GM18867 (cell line): ENCODE measurements at regions not wholly inside any gene's neighbourhood (a gene's known extent, or its start where the extent isn't known, plus 50 kb on each side); places are given as distances from the start of the nearest gene placed in this dataset.

ENCODE experiments used
- ATAC-seq: cut with Tn5 transposase; IDR thresholded peaks from one replicate; pipeline ENCODE4 v1.9.1; 2021; ENCODE audit warnings: mild to moderate bottlenecking, moderate library complexity; ENCODE audit not compliant: unreplicated experiment

GRCh38 chr9:89923961-89924504 is 319.2 kb downstream of the GADD45G start:
- ATAC-seq: no peak

- ATAC-seq: no peak
Observed at GRCh38 chr9:89924611-89925010, 319.8 kb downstream of the GADD45G start.

- no peak for ATAC-seq
Observed at GRCh38 chr9:89926167-89926566, 321.4 kb downstream of the GADD45G start.

GRCh38 chr9:89926691-89927220 is 321.9 kb downstream of the GADD45G start:
- no peak for ATAC-seq

GRCh38 chr9:89928106-89928505 is 323.3 kb downstream of the GADD45G start:
- no peak for ATAC-seq

- ATAC-seq: no peak
Observed at GRCh38 chr9:89928521-89929275, 323.9 kb downstream of the GADD45G start.

- no peak for ATAC-seq
Observed at GRCh38 chr9:89929315-89929672, 324.5 kb downstream of the GADD45G start.

- no peak for ATAC-seq
Observed at GRCh38 chr9:89929673-89930480, 325.1 kb downstream of the GADD45G start.

- ATAC-seq: no peak
Observed at GRCh38 chr9:89933578-89933977, 328.8 kb downstream of the GADD45G start.

GRCh38 chr9:89935115-89935514 is 330.3 kb downstream of the GADD45G start:
- ATAC-seq: no peak

- no peak for ATAC-seq
Observed at GRCh38 chr9:89935801-89936200, 331.0 kb downstream of the GADD45G start.

- ATAC-seq: no peak
Observed at GRCh38 chr9:89937051-89937450, 332.2 kb downstream of the GADD45G start.

GRCh38 chr9:89939181-89939580 is 334.4 kb downstream of the GADD45G start:
- no peak for ATAC-seq

- ATAC-seq: no peak
Observed at GRCh38 chr9:89939626-89940292, 334.9 kb downstream of the GADD45G start.

GRCh38 chr9:89940625-89941024 is 335.8 kb downstream of the GADD45G start:
- ATAC-seq: no peak

GRCh38 chr9:89941875-89942274 is 337.1 kb downstream of the GADD45G start:
- no peak for ATAC-seq

- ATAC-seq: no peak
Observed at GRCh38 chr9:89942643-89943042, 337.8 kb downstream of the GADD45G start.

- no peak for ATAC-seq
Observed at GRCh38 chr9:89943309-89943708, 338.5 kb downstream of the GADD45G start.

- no peak for ATAC-seq
Observed at GRCh38 chr9:89943728-89944127, 338.9 kb downstream of the GADD45G start.

GRCh38 chr9:89945133-89945532 is 340.3 kb downstream of the GADD45G start:
- ATAC-seq: no peak

- ATAC-seq: no peak
Observed at GRCh38 chr9:89946741-89947140, 341.9 kb downstream of the GADD45G start.
